K562 (cell line): ENCODE measurements at regions not wholly inside any gene's neighbourhood (a gene's known extent, or its start where the extent isn't known, plus 50 kb on each side); places are given as distances from the start of the nearest gene placed in this dataset.
A peak's percentile ranks its signal among the peaks of the same experiment; 100 is the strongest.

Experiments used
- BHLHE40 ChIP-seq: IDR thresholded peaks from 2 replicates; pipeline ENCODE4 v1.6.1; 2011; ENCODE audit warnings: low read length, improper control_type of control experiment
- CBX5 ChIP-seq: IDR thresholded peaks from 2 replicates; pipeline ENCODE4 v1.6.1; 2014; ENCODE audit warnings: low read depth, borderline replicate concordance
- CHCHD3 ChIP-seq: fragments of 250-450 bp; sonication (Bioruptor Pico); IDR thresholded peaks from 2 replicates; pipeline ENCODE4 v2.1.2; 2022; ENCODE audit warnings: mild to moderate bottlenecking
- CTCF ChIP-seq, 3 experiments: IDR thresholded peaks in 2 of 3; conservative IDR thresholded peaks in 1 of 3; 2 replicates each; pipeline ENCODE4 v1.5.1; 2011 to 2012; ENCODE audit warnings: low read length in 3 of 3, mild to moderate bottlenecking in 3 of 3, control low read depth in 2 of 3, improper control_type of control experiment in 1 of 3, inconsistent platforms in 1 of 3, low read depth in 1 of 3, mixed read lengths in 1 of 3, moderate library complexity in 1 of 3; ENCODE audit not compliant: insufficient read depth in 2 of 3
- FOXK1 ChIP-seq: sonication (generic); formaldehyde crosslinking; IDR thresholded peaks from 2 replicates; pipeline ENCODE4 v1.8.0; 2022; ENCODE audit warnings: missing genetic modification reagents, mild to moderate bottlenecking, borderline replicate concordance
- FOXO4 ChIP-seq: fragments of 450-650 bp; formaldehyde crosslinking; IDR thresholded peaks from 2 replicates; pipeline ENCODE4 v1.4.0; 2020; ENCODE audit warnings: mild to moderate bottlenecking, moderate library complexity
- HDGF ChIP-seq: fragments of 450-650 bp; IDR thresholded peaks from 2 replicates; pipeline ENCODE4 v1.6.1; 2016
- NR2F6 ChIP-seq: fragments of 450-650 bp; formaldehyde crosslinking; IDR thresholded peaks from 2 replicates; pipeline ENCODE4 v1.4.0; 2020; ENCODE audit warnings: mild to moderate bottlenecking
- PREB ChIP-seq: sonication (generic); formaldehyde crosslinking; IDR thresholded peaks from 2 replicates; pipeline ENCODE4 v1.8.1; 2023; ENCODE audit warnings: mild to moderate bottlenecking, missing genetic modification reagents
- RFX7 ChIP-seq: fragments of 250-450 bp; sonication (Bioruptor Pico); IDR thresholded peaks from 2 replicates; pipeline ENCODE4 v1.5.1; 2021; ENCODE audit warnings: mild to moderate bottlenecking
- SAP30 ChIP-seq: fragments of 200-600 bp; sonication (generic); IDR thresholded peaks from 2 replicates; pipeline ENCODE4 v1.6.1; 2012; ENCODE audit warnings: borderline replicate concordance, low read depth, mild to moderate bottlenecking, moderate library complexity, low read length, control low read depth, inconsistent platforms; ENCODE audit not compliant: insufficient read depth, poor library complexity, severe bottlenecking
- SREBF2 ChIP-seq: sonication (generic); formaldehyde crosslinking; IDR thresholded peaks from 2 replicates; pipeline ENCODE4 v1.4.0; 2020; ENCODE audit warnings: mild to moderate bottlenecking, missing genetic modification reagents
- TAL1 ChIP-seq: fragments of 450-650 bp; IDR thresholded peaks from 2 replicates; pipeline ENCODE4 v1.6.1; 2016; ENCODE audit warnings: mild to moderate bottlenecking
- UBTF ChIP-seq, 2 experiments: IDR thresholded peaks; 2 replicates each; pipeline ENCODE4 v1.6.1; 2012; ENCODE audit warnings: improper control_type of control experiment in 2 of 2, low read depth in 2 of 2, low read length in 2 of 2, borderline replicate concordance in 1 of 2
- YY1 ChIP-seq, 3 experiments: IDR thresholded peaks; 2 replicates each; pipeline ENCODE4 v1.6.1; 2011; ENCODE audit warnings: low read length in 2 of 3, mild to moderate bottlenecking in 2 of 3, moderate library complexity in 2 of 3, borderline replicate concordance in 1 of 3, control low read depth in 1 of 3, low read depth in 1 of 3; ENCODE audit not compliant: insufficient read depth in 3 of 3, insufficient replicate concordance in 2 of 3, control insufficient read depth in 1 of 3, insufficient read length in 1 of 3; ENCODE audit errors: extremely low read depth in 1 of 3
- ZFP1 ChIP-seq: fragments of 450-650 bp; formaldehyde crosslinking; IDR thresholded peaks from 2 replicates; pipeline ENCODE4 v1.4.0; 2020; ENCODE audit warnings: mild to moderate bottlenecking, mixed read lengths

- TF ChIP-seq UBTF (IDR thresholded peaks at IDR 0.05; ENCODE audit: borderline replicate concordance in 1 of 2, low read depth in 2 of 2, low read length in 2 of 2) (no peak), PREB (CRISPR knock-in tag) (no peak), TAL1 (no peak; the same call in 1 of the 2 replicates), FOXO4 (CRISPR knock-in tag) (peak; percentile 87), FOXK1 (CRISPR knock-in tag) (peak; percentile 83; the same call in 1 of the 2 replicates), CBX5 (no peak), CHCHD3 (CRISPR knock-in tag) (no peak), ZFP1 (no peak), SAP30 (no peak), SREBF2 (CRISPR knock-in tag) (no peak), NR2F6 (CRISPR knock-in tag) (no peak), RFX7 (CRISPR knock-in tag) (no peak), HDGF (no peak), CTCF (IDR thresholded peaks at IDR 0.05 in 2 of 3, conservative IDR thresholded peaks at IDR 0.05 in 1 of 3; ENCODE audit: insufficient read depth in 2 of 3, low read depth in 1 of 3, low read length in 3 of 3) (no peak), BHLHE40 (peak; percentile 33; the same call in 1 of the 2 replicates), YY1 (IDR thresholded peaks at IDR 0.05; ENCODE audit: borderline replicate concordance in 1 of 3, control insufficient read depth in 1 of 3, extremely low read depth in 1 of 3, insufficient read depth in 3 of 3, insufficient read length in 1 of 3, insufficient replicate concordance in 2 of 3, low read depth in 1 of 3, low read length in 2 of 3) (no peak)
Measured at GRCh38 chr18:22467760-22468553, 50.2 kb upstream of the CTAGE1 start (continued).
